ENCODE measurements at regions not wholly inside any gene's neighbourhood (a gene's known extent, or its start where the extent isn't known, plus 50 kb on each side); places are given as distances from the start of the nearest gene placed in this dataset.
"Not testable (repeated sequence)": the region's sequence is repeated elsewhere in the genome, so short reads cannot be mapped to it uniquely, and the experiment has no call there.

DNA sequence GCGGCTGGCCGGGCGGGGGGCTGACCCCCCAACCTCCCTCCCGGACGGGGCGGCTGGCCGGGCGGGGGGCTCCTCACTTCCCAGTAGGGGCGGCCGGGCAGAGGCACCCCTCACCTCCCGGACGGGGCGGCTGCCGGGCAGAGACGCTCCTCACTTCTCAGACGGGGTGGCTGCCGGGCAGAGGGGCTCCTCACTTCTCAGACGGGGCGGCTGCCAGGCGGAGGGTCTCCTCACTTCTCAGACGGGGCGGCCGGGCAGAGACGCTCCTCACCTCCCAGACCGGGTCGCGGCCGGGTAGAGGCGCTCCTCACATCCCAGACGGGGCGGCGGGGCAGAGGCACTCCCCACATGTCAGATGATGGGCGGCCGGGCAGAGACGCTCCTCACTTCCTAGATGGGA is 112.6 kb upstream of the FAM174B start:
- TF ChIP-seq, protein P1, sequence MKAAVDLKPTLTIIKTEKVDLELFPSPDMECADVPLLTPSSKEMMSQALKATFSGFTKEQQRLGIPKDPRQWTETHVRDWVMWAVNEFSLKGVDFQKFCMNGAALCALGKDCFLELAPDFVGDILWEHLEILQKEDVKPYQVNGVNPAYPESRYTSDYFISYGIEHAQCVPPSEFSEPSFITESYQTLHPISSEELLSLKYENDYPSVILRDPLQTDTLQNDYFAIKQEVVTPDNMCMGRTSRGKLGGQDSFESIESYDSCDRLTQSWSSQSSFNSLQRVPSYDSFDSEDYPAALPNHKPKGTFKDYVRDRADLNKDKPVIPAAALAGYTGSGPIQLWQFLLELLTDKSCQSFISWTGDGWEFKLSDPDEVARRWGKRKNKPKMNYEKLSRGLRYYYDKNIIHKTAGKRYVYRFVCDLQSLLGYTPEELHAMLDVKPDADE (IDR thresholded peaks at IDR 0.05), result not testable (repeated sequence)
- not testable (repeated sequence) for TF ChIP-seq POLR2AphosphoS5 (IDR thresholded peaks at IDR 0.05; ENCODE audit: low read depth); NANOG (IDR thresholded peaks at IDR 0.05; ENCODE audit: borderline replicate concordance)

All from GM23338 (cell line).